Liver (tissue), 8 donors: ENCODE measurements at regions not wholly inside any gene's neighbourhood (a gene's known extent, or its start where the extent isn't known, plus 50 kb on each side); places are given as distances from the start of the nearest gene placed in this dataset.

Source experiments
- DNase-seq: peaks from one replicate; pipeline ENCODE4 v3.0.0-alpha.2; 2017; ENCODE audit warnings: low spot score
- H3K27ac ChIP-seq, 2 donors: one replicate each; pipeline ENCODE4 v1.7.0; 2013; ENCODE audit warnings: inconsistent platforms in 2 of 2, low read length in 2 of 2, control low read depth in 1 of 2, low read depth in 1 of 2, mild to moderate bottlenecking in 1 of 2
- H3K27me3 ChIP-seq, 4 donors: one replicate each; pipeline versions ENCODE4 v1.6.1 to v1.7.0; 2013; ENCODE audit warnings: low read length in 3 of 4, inconsistent platforms in 1 of 4, mild to moderate bottlenecking in 1 of 4, moderate library complexity in 1 of 4; ENCODE audit not compliant: control insufficient read depth in 4 of 4, insufficient read depth in 4 of 4
- H3K36me3 ChIP-seq, 4 donors: one replicate each; pipeline versions ENCODE4 v1.6.1 to v1.7.0; 2013; ENCODE audit warnings: low read length in 3 of 4, mild to moderate bottlenecking in 3 of 4, low read depth in 1 of 4, moderate library complexity in 1 of 4; ENCODE audit not compliant: control insufficient read depth in 4 of 4, insufficient read depth in 3 of 4
- H3K4me1 ChIP-seq, 4 donors: one replicate each; pipeline versions ENCODE4 v1.6.1 to v1.7.0; 2013; ENCODE audit warnings: low read length in 3 of 4, mild to moderate bottlenecking in 3 of 4, moderate library complexity in 1 of 4; ENCODE audit not compliant: control insufficient read depth in 4 of 4, insufficient read depth in 4 of 4
- H3K4me3 ChIP-seq, 3 donors: one replicate each; pipeline versions ENCODE4 v1.6.1 to v1.7.0; 2013; ENCODE audit warnings: low read length in 3 of 3, control low read depth in 1 of 3, low read depth in 1 of 3, mild to moderate bottlenecking in 1 of 3
- H3K9ac ChIP-seq, 2 donors: one replicate each; pipeline ENCODE4 v1.7.0; 2013; ENCODE audit warnings: low read length in 2 of 2, mild to moderate bottlenecking in 2 of 2, moderate library complexity in 2 of 2, control low read depth in 1 of 2, low read depth in 1 of 2
- H3K9me3 ChIP-seq, 4 donors: one replicate each; pipeline versions ENCODE4 v1.6.1 to v1.7.0; 2013; ENCODE audit warnings: low read length in 3 of 4; ENCODE audit not compliant: control insufficient read depth in 4 of 4
- ATF3 ChIP-seq: IDR thresholded peaks from 2 replicates; pipeline ENCODE4 v1.6.1; 2016; ENCODE audit warnings: antibody characterized with exemption
- CTCF ChIP-seq: fragments of 150-350 bp; IDR thresholded peaks from 2 replicates; pipeline ENCODE4 v1.5.1; 2017; ENCODE audit warnings: improper control_type of control experiment, low read depth, low read length; ENCODE audit not compliant: missing input control
- EGR1 ChIP-seq, 2 donors: IDR thresholded peaks; 2 replicates each; pipeline ENCODE4 v1.6.1; 2016 to 2018; ENCODE audit warnings: antibody characterized with exemption in 2 of 2, low read depth in 2 of 2
- FOXA1 ChIP-seq: IDR thresholded peaks from 2 replicates; pipeline ENCODE4 v1.6.1; 2016; ENCODE audit warnings: antibody characterized with exemption
- FOXA2 ChIP-seq: IDR thresholded peaks from 2 replicates; pipeline ENCODE4 v1.6.1; 2016; ENCODE audit warnings: antibody characterized with exemption
- GABPA ChIP-seq, 2 donors: IDR thresholded peaks in 1 of 2; conservative IDR thresholded peaks in 1 of 2; 2 replicates each; pipeline ENCODE4 v1.6.1; 2016; ENCODE audit warnings: antibody characterized with exemption in 2 of 2, mild to moderate bottlenecking in 1 of 2, moderate library complexity in 1 of 2
- HNF4A ChIP-seq, 2 donors: conservative IDR thresholded peaks; 2 replicates each; pipeline ENCODE4 v1.6.1; 2016; ENCODE audit warnings: antibody characterized with exemption in 2 of 2, mild to moderate bottlenecking in 2 of 2
- HNF4G ChIP-seq: IDR thresholded peaks from 2 replicates; pipeline ENCODE4 v1.6.1; 2016; ENCODE audit warnings: antibody characterized with exemption
- JUND ChIP-seq, 2 donors: IDR thresholded peaks; 2 replicates each; pipeline ENCODE4 v1.6.1; 2016; ENCODE audit warnings: antibody characterized with exemption in 2 of 2
- MAX ChIP-seq: IDR thresholded peaks from 2 replicates; pipeline ENCODE4 v1.6.1; 2016; ENCODE audit warnings: antibody characterized with exemption
- NR2F2 ChIP-seq: IDR thresholded peaks from 2 replicates; pipeline ENCODE4 v1.6.1; 2016; ENCODE audit warnings: antibody characterized with exemption
- RAD21 ChIP-seq, 2 donors: IDR thresholded peaks; 2 replicates each; pipeline ENCODE4 v1.6.1; 2016; ENCODE audit warnings: antibody characterized with exemption in 2 of 2, mild to moderate bottlenecking in 2 of 2
- RXRA ChIP-seq, 2 donors: IDR thresholded peaks; 2 replicates each; pipeline ENCODE4 v1.6.1; 2017 to 2018; ENCODE audit warnings: antibody characterized with exemption in 2 of 2, mild to moderate bottlenecking in 1 of 2
- SP1 ChIP-seq: IDR thresholded peaks from 2 replicates; pipeline ENCODE4 v1.6.1; 2018; ENCODE audit warnings: antibody characterized with exemption, mild to moderate bottlenecking
- TAF1 ChIP-seq: conservative IDR thresholded peaks from 2 replicates; pipeline ENCODE4 v1.6.1; 2016; ENCODE audit warnings: antibody characterized with exemption, mild to moderate bottlenecking
- YY1 ChIP-seq: IDR thresholded peaks from 2 replicates; pipeline ENCODE4 v1.6.1; 2016; ENCODE audit warnings: antibody characterized with exemption, mild to moderate bottlenecking
- ZBTB33 ChIP-seq: IDR thresholded peaks from 2 replicates; pipeline ENCODE4 v1.6.1; 2016; ENCODE audit warnings: antibody characterized with exemption
- WGBS: extraction: QIAGEN DNeasy Blood & Tissue Kit; methylation state at CpG from one replicate; pipeline ENCODE4 v1.1.7; 2013; 5-methylcytosine and 5-hydroxymethylcytosine counted together
- TF ChIP-seq, protein P1 (sequence below): IDR thresholded peaks from 2 replicates; pipeline ENCODE4 v1.6.1; 2016; ENCODE audit warnings: antibody characterized with exemption, mild to moderate bottlenecking
- donor health status: healthy.
- donor health status: healthy.
- donor health status: healthy.
- donor health status: healthy.
- donor health status: healthy.

- no peaks in the 10 kb centered on the region for H3K4me1 ChIP-seq
- H3K9ac ChIP-seq = no peak overlapping the region
- no peaks in the 10 kb centered on the region for H3K9me3 ChIP-seq
- no peak overlapping the region for H3K4me3 ChIP-seq
- WGBS = 80% methylated on average over 6 of the region's 6 CpGs
- TF ChIP-seq, protein P1, sequence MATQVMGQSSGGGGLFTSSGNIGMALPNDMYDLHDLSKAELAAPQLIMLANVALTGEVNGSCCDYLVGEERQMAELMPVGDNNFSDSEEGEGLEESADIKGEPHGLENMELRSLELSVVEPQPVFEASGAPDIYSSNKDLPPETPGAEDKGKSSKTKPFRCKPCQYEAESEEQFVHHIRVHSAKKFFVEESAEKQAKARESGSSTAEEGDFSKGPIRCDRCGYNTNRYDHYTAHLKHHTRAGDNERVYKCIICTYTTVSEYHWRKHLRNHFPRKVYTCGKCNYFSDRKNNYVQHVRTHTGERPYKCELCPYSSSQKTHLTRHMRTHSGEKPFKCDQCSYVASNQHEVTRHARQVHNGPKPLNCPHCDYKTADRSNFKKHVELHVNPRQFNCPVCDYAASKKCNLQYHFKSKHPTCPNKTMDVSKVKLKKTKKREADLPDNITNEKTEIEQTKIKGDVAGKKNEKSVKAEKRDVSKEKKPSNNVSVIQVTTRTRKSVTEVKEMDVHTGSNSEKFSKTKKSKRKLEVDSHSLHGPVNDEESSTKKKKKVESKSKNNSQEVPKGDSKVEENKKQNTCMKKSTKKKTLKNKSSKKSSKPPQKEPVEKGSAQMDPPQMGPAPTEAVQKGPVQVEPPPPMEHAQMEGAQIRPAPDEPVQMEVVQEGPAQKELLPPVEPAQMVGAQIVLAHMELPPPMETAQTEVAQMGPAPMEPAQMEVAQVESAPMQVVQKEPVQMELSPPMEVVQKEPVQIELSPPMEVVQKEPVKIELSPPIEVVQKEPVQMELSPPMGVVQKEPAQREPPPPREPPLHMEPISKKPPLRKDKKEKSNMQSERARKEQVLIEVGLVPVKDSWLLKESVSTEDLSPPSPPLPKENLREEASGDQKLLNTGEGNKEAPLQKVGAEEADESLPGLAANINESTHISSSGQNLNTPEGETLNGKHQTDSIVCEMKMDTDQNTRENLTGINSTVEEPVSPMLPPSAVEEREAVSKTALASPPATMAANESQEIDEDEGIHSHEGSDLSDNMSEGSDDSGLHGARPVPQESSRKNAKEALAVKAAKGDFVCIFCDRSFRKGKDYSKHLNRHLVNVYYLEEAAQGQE = no peak
- TF ChIP-seq FOXA1 (no peak), YY1 (no peak), GABPA (IDR thresholded peaks at IDR 0.05 in 1 of 2, conservative IDR thresholded peaks at IDR 0.05 in 1 of 2) (no peak), HNF4G (no peak), FOXA2 (no peak), NR2F2 (no peak), ATF3 (no peak), MAX (no peak), EGR1 (IDR thresholded peaks at IDR 0.05; ENCODE audit: low read depth in 2 of 2) (no peak), TAF1 (no peak), ZBTB33 (no peak), RXRA (IDR thresholded peaks at IDR 0.05) (no peak), CTCF (no peak), SP1 (no peak), JUND (IDR thresholded peaks at IDR 0.05) (no peak), HNF4A (conservative IDR thresholded peaks at IDR 0.05) (no peak), RAD21 (IDR thresholded peaks at IDR 0.05) (no peak)
- no peak for DNase-seq
- no peaks in the 10 kb centered on the region for H3K36me3 ChIP-seq
- no peaks in the 10 kb centered on the region for H3K27me3 ChIP-seq
- H3K27ac ChIP-seq = no peak overlapping the region
These were observed 1305.0 kb downstream of the ROBO2 start for GRCh38 chr3:78344918-78345317.

GRCh38 chr3:78347176-78347575 is 1307.3 kb downstream of the ROBO2 start:
- TF ChIP-seq EGR1 (IDR thresholded peaks at IDR 0.05; ENCODE audit: low read depth in 2 of 2) = no peak
- no peak for TF ChIP-seq RXRA (IDR thresholded peaks at IDR 0.05)
- TF ChIP-seq, protein P1 = no peak
- no peak for TF ChIP-seq SP1
- no peak for TF ChIP-seq ZBTB33
- no peak for TF ChIP-seq GABPA (IDR thresholded peaks at IDR 0.05 in 1 of 2, conservative IDR thresholded peaks at IDR 0.05 in 1 of 2)
- TF ChIP-seq YY1 = no peak
- no peak for TF ChIP-seq FOXA1
- no peak for TF ChIP-seq JUND (IDR thresholded peaks at IDR 0.05)
- TF ChIP-seq TAF1 = no peak
- TF ChIP-seq RAD21 (IDR thresholded peaks at IDR 0.05) = no peak
- Histone ChIP-seq H3K4me1 (no peaks in the 10 kb centered on the region), H3K36me3 (no peaks in the 10 kb centered on the region), H3K27ac (no peak overlapping the region), H3K27me3 (no peaks in the 10 kb centered on the region), H3K4me3 (no peak overlapping the region), H3K9me3 (no peaks in the 10 kb centered on the region), H3K9ac (no peak overlapping the region)
- no peak for DNase-seq
- WGBS = 58% methylated on average over 2 of the region's 2 CpGs
